ENCODE measurements at regions not wholly inside any gene's neighbourhood (a gene's known extent, or its start where the extent isn't known, plus 50 kb on each side); places are given as distances from the start of the nearest gene placed in this dataset.
A peak's percentile ranks its signal among the peaks of the same experiment; 100 is the strongest.
"Not testable (repeated sequence)": the region's sequence is repeated elsewhere in the genome, so short reads cannot be mapped to it uniquely, and the experiment has no call there.

DNA sequence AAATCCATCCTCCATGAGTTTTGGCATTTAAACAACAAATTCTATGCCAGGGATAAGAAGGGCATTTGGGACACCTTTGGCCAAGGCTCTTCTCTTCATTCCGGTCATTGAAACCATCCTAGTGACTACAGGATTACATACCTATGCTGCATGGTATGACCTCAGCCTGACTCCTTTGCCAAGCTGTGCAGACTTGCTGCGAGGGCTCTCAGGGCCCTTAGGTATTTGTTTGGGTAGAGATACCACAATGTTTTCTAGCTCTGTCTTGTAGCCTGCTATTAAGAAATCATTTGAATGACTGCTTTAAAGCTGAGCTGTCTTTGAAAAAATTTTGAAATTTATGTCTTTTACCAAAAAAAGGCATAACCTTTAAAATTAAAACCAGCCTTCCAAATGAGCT lies 749.8 kb upstream of the SGO1 start:
- TF ChIP-seq ZNF384 (IDR thresholded peaks at IDR 0.05) (no peak), L3MBTL2 (conservative IDR thresholded peaks at IDR 0.05) (no peak), LEF1 (IDR thresholded peaks at IDR 0.05; ENCODE audit: borderline replicate concordance) (no peak), HDGF (IDR thresholded peaks at IDR 0.05; ENCODE audit: borderline replicate concordance) (no peak), TARDBP (IDR thresholded peaks at IDR 0.05) (no peak), BHLHE40 (IDR thresholded peaks at IDR 0.05; ENCODE audit: borderline replicate concordance) (no peak), SP1 (IDR thresholded peaks at IDR 0.05) (no peak), SUZ12 (IDR thresholded peaks at IDR 0.05) (no peak), CTBP1 (IDR thresholded peaks at IDR 0.05; ENCODE audit: borderline replicate concordance) (no peak)
- TF ChIP-seq, protein P1, sequence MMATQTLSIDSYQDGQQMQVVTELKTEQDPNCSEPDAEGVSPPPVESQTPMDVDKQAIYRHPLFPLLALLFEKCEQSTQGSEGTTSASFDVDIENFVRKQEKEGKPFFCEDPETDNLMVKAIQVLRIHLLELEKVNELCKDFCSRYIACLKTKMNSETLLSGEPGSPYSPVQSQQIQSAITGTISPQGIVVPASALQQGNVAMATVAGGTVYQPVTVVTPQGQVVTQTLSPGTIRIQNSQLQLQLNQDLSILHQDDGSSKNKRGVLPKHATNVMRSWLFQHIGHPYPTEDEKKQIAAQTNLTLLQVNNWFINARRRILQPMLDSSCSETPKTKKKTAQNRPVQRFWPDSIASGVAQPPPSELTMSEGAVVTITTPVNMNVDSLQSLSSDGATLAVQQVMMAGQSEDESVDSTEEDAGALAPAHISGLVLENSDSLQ (IDR thresholded peaks at IDR 0.05): no peak
- ChIA-PET POLR2A (no interaction called here), CTCF (no interaction called here)
- no peak for DNase-seq (ENCODE audit: extremely low spot score)

GRCh38 chr3:20931834-20932233 lies 745.8 kb upstream of the SGO1 start:
- no peak for DNase-seq (ENCODE audit: extremely low spot score)
- POLR2A ChIA-PET: no interaction called here
- CTCF ChIA-PET: no interaction called here

GRCh38 chr3:20930034-20930433 lies 744.0 kb upstream of the SGO1 start:
- CTCF ChIA-PET: no interaction called here
- POLR2A ChIA-PET: no interaction called here
- peak; percentile 5 for DNase-seq (ENCODE audit: extremely low spot score)
- TF ChIP-seq FOXM1 (IDR thresholded peaks at IDR 0.05; ENCODE audit: borderline replicate concordance) (no peak), ZNF384 (IDR thresholded peaks at IDR 0.05) (no peak), TARDBP (IDR thresholded peaks at IDR 0.05) (no peak), SP1 (IDR thresholded peaks at IDR 0.05) (no peak), HDGF (IDR thresholded peaks at IDR 0.05; ENCODE audit: borderline replicate concordance) (no peak), BHLHE40 (IDR thresholded peaks at IDR 0.05; ENCODE audit: borderline replicate concordance) (no peak), FOXA1 (IDR thresholded peaks at IDR 0.05) (no peak), LEF1 (IDR thresholded peaks at IDR 0.05; ENCODE audit: borderline replicate concordance) (no peak), CTBP1 (IDR thresholded peaks at IDR 0.05; ENCODE audit: borderline replicate concordance) (no peak), L3MBTL2 (conservative IDR thresholded peaks at IDR 0.05) (no peak), SUZ12 (IDR thresholded peaks at IDR 0.05) (no peak), FOXK2 (IDR thresholded peaks at IDR 0.05) (no peak), NFRKB (IDR thresholded peaks at IDR 0.05) (no peak)
- TF ChIP-seq, protein P1 (IDR thresholded peaks at IDR 0.05): no peak

More at GRCh38 chr3:20931834-20932233, 745.8 kb upstream of the SGO1 start:
- TF ChIP-seq FOXA1 (IDR thresholded peaks at IDR 0.05) (no peak), HDGF (IDR thresholded peaks at IDR 0.05; ENCODE audit: borderline replicate concordance) (no peak), ZNF384 (IDR thresholded peaks at IDR 0.05) (no peak), SUZ12 (IDR thresholded peaks at IDR 0.05) (no peak), L3MBTL2 (conservative IDR thresholded peaks at IDR 0.05) (no peak), NFRKB (IDR thresholded peaks at IDR 0.05) (no peak), TARDBP (IDR thresholded peaks at IDR 0.05) (no peak), SP1 (IDR thresholded peaks at IDR 0.05) (no peak), CTBP1 (IDR thresholded peaks at IDR 0.05; ENCODE audit: borderline replicate concordance) (no peak), FOXM1 (IDR thresholded peaks at IDR 0.05; ENCODE audit: borderline replicate concordance) (no peak), LEF1 (IDR thresholded peaks at IDR 0.05; ENCODE audit: borderline replicate concordance) (no peak), BHLHE40 (IDR thresholded peaks at IDR 0.05; ENCODE audit: borderline replicate concordance) (no peak), ELF4 (IDR thresholded peaks at IDR 0.05) (no peak), FOXK2 (IDR thresholded peaks at IDR 0.05) (no peak), ARNT (IDR thresholded peaks at IDR 0.05) (no peak)
- TF ChIP-seq, protein P1 (IDR thresholded peaks at IDR 0.05): no peak

GRCh38 chr3:20924646-20925385 lies 738.8 kb upstream of the SGO1 start:
- DNase-seq (ENCODE audit: extremely low spot score): no peak
- ChIA-PET POLR2A (no interaction called here), CTCF (no interaction called here)
- no peak for TF ChIP-seq ELF4 (IDR thresholded peaks at IDR 0.05)
- no peak for TF ChIP-seq L3MBTL2 (conservative IDR thresholded peaks at IDR 0.05)
- TF ChIP-seq FOXA1 (IDR thresholded peaks at IDR 0.05): no peak

- POLR2A ChIA-PET; DNase-seq (ENCODE audit: extremely low spot score): not testable (repeated sequence)
- CTCF ChIA-PET: interaction anchor here (0.6 kb wide), 1 partner anchor 74 kb away, joined by 6 read pairs; no protein-coding TSS in a partner anchor
Observed at GRCh38 chr3:20921112-20921511, 735.1 kb upstream of the SGO1 start.

DNA sequence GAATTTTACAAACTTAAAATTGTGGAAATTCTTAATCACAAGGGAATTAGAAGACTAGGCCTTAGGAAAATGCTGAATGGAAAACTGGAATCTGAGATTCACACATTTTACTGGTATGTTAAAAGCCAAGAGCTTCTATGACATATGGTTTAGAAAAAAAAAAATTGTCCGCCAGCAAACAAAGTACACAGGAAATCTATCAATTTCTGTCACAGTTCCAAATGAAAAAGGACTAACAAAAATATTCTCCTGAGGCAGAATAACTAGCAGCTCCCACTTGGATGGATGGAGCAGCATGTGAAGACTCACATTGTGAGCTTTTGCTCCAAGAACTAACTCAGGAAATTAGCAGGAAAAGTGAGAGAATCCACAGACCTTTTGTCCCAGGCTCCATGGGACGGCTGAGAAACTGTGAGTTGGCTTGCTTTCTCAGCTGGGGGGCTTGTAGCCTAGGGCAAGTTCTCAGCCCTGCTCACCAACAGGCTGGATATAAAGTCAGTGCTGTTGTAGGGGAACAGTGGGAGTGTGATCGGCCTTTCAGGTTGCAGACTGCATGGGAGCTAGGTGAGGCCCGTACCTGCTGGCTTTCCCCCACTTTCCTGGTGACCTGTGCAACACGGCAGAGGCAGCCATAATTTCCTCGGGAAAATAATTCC lies 731.1 kb upstream of the SGO1 start:
- CTCF ChIA-PET: no interaction called here
- TF ChIP-seq L3MBTL2 (conservative IDR thresholded peaks at IDR 0.05) (no peak), ELF4 (IDR thresholded peaks at IDR 0.05) (no peak), NFRKB (IDR thresholded peaks at IDR 0.05) (no peak), ARNT (IDR thresholded peaks at IDR 0.05) (no peak), ZNF384 (IDR thresholded peaks at IDR 0.05) (no peak), BHLHE40 (IDR thresholded peaks at IDR 0.05; ENCODE audit: borderline replicate concordance) (no peak), TARDBP (IDR thresholded peaks at IDR 0.05) (no peak), LEF1 (IDR thresholded peaks at IDR 0.05; ENCODE audit: borderline replicate concordance) (no peak), FOXK2 (IDR thresholded peaks at IDR 0.05) (no peak), CTBP1 (IDR thresholded peaks at IDR 0.05; ENCODE audit: borderline replicate concordance) (no peak), SUZ12 (IDR thresholded peaks at IDR 0.05) (no peak), FOXA1 (IDR thresholded peaks at IDR 0.05) (no peak)
- POLR2A ChIA-PET: no interaction called here
- no peak for DNase-seq (ENCODE audit: extremely low spot score)

Measured in HEK293T (cell line).